ENCODE measurements at regions not wholly inside any gene's neighbourhood (a gene's known extent, or its start where the extent isn't known, plus 50 kb on each side); places are given as distances from the start of the nearest gene placed in this dataset.
"Not testable (repeated sequence)": the region's sequence is repeated elsewhere in the genome, so short reads cannot be mapped to it uniquely, and the experiment has no call there.

- no peak for DNase-seq
Measured at GRCh38 chr2:595141-595815, 81.9 kb downstream of the TMEM18 start.

- DNase-seq: no peak
Measured at GRCh38 chr2:594297-594949, 82.8 kb downstream of the TMEM18 start.

- DNase-seq: no peak
Measured at GRCh38 chr2:593356-594026, 83.7 kb downstream of the TMEM18 start.

- no peak for DNase-seq
Measured at GRCh38 chr2:592737-593136, 84.5 kb downstream of the TMEM18 start.

- no peak for DNase-seq
Measured at GRCh38 chr2:590214-591175, 86.7 kb downstream of the TMEM18 start.

GRCh38 chr2:589281-590130, 87.7 kb downstream of the TMEM18 start:
- DNase-seq: no peak

- DNase-seq: no peak
Measured at GRCh38 chr2:588074-588645, 89.0 kb downstream of the TMEM18 start.

GRCh38 chr2:587087-587960, 89.9 kb downstream of the TMEM18 start:
- DNase-seq: no peak

GRCh38 chr2:586641-587076, 90.5 kb downstream of the TMEM18 start:
- no peak for DNase-seq

- DNase-seq: no peak
Measured at GRCh38 chr2:584863-585823, 92.1 kb downstream of the TMEM18 start.

GRCh38 chr2:583666-584065, 93.5 kb downstream of the TMEM18 start:
- DNase-seq: no peak

- no peak for DNase-seq
Measured at GRCh38 chr2:582792-583528, 94.2 kb downstream of the TMEM18 start.

- not testable (repeated sequence) for DNase-seq
Measured at GRCh38 chr2:582289-582688, 94.9 kb downstream of the TMEM18 start.

- DNase-seq: no peak
Measured at GRCh38 chr2:579961-580360, 97.2 kb downstream of the TMEM18 start.

- DNase-seq: no peak
Measured at GRCh38 chr2:579351-579886, 97.8 kb downstream of the TMEM18 start.

GRCh38 chr2:576292-576691, 100.9 kb downstream of the TMEM18 start:
- no peak for DNase-seq

- DNase-seq: no peak
Measured at GRCh38 chr2:575727-576236, 101.4 kb downstream of the TMEM18 start.
